PC-3 (cell line): ENCODE measurements at regions not wholly inside any gene's neighbourhood (a gene's known extent, or its start where the extent isn't known, plus 50 kb on each side); places are given as distances from the start of the nearest gene placed in this dataset.
"Not testable (repeated sequence)": the region's sequence is repeated elsewhere in the genome, so short reads cannot be mapped to it uniquely, and the experiment has no call there.

Experiments
- ATAC-seq: fragments of 200-7000 bp; cut with Tn5 transposase; 2 replicates; pipeline ENCODE4 v1.9.1; 2020; ENCODE audit warnings: mild to moderate bottlenecking, moderate library complexity
- BruUV-seq: library from RNA; stranded (reverse); fragments of 400-500 nt; replicated peaks from 2 replicates; lab custom pipeline; 2021; lab: Mats Ljungman, UMichigan
- CTCF ChIA-PET: fragments of 300-600 bp; sonication (Branson Sonifier 250); formaldehyde crosslinking; loops from one replicate; lab custom pipeline; 2022; ENCODE audit warnings: antibody characterized with exemption; lab: Charles Lee
- POLR2A ChIA-PET: fragments of 300-600 bp; sonication (Branson Sonifier 250); formaldehyde crosslinking; loops from one replicate; lab custom pipeline; 2022; ENCODE audit warnings: antibody characterized with exemption; ENCODE audit not compliant: unreplicated experiment; lab: Charles Lee
- DNase-seq: peaks from one replicate; pipeline ENCODE4 v3.0.0-alpha.2; 2015
- H2AFZ ChIP-seq: fragments of 300-600 bp; sonication (generic); 2 replicates; pipeline ENCODE4 v1.6.0; 2016; ENCODE audit warnings: antibody characterized with exemption, low read length
- H3F3A ChIP-seq: fragments of 300-600 bp; sonication (generic); one replicate; pipeline ENCODE4 v1.6.0; 2017; ENCODE audit warnings: antibody characterized with exemption, low read length, control low read depth, mild to moderate bottlenecking; ENCODE audit not compliant: unreplicated experiment
- H3K27ac ChIP-seq: fragments of 300-600 bp; sonication (generic); 2 replicates; pipeline ENCODE4 v1.5.1; 2016; ENCODE audit warnings: mild to moderate bottlenecking, low read length
- H3K27me3 ChIP-seq: fragments of 300-600 bp; sonication (generic); 2 replicates; pipeline ENCODE4 v1.6.1; 2016; ENCODE audit warnings: low read length, mixed read lengths
- H3K36me3 ChIP-seq: fragments of 300-600 bp; sonication (generic); 2 replicates; pipeline ENCODE4 v1.6.1; 2016; ENCODE audit warnings: low read depth, mixed run types, low read length, mixed read lengths
- H3K4me1 ChIP-seq: fragments of 300-600 bp; sonication (generic); 2 replicates; pipeline ENCODE4 v1.5.1; 2016; ENCODE audit warnings: low read length; ENCODE audit not compliant: insufficient read depth
- H3K4me2 ChIP-seq: fragments of 300-600 bp; sonication (generic); 2 replicates; pipeline ENCODE4 v1.6.0; 2016; ENCODE audit warnings: low read length
- H3K4me3 ChIP-seq: fragments of 300-600 bp; sonication (generic); 2 replicates; pipeline ENCODE4 v1.5.1; 2016; ENCODE audit warnings: mild to moderate bottlenecking, low read length, mixed read lengths
- H3K79me2 ChIP-seq: fragments of 300-600 bp; sonication (generic); 2 replicates; pipeline ENCODE4 v1.6.1; 2017; ENCODE audit warnings: low read length, mixed read lengths
- H3K9ac ChIP-seq: fragments of 300-600 bp; sonication (generic); 2 replicates; pipeline ENCODE4 v1.6.0; 2016; ENCODE audit warnings: mild to moderate bottlenecking, low read length
- H3K9me2 ChIP-seq: fragments of 300-600 bp; sonication (generic); replicated peaks from 2 replicates; pipeline ENCODE4 v1.6.1; 2016; ENCODE audit warnings: mixed run types, low read length, mixed read lengths
- H3K9me3 ChIP-seq: fragments of 300-600 bp; sonication (generic); 2 replicates; pipeline ENCODE4 v1.6.1; 2016; ENCODE audit warnings: low read length, mixed read lengths
- H4K20me1 ChIP-seq: fragments of 300-600 bp; sonication (generic); 2 replicates; pipeline ENCODE4 v1.6.1; 2016; ENCODE audit warnings: low read length, mixed read lengths
- CTCF ChIP-seq: fragments of 300-600 bp; sonication (generic); conservative IDR thresholded peaks from 2 replicates; pipeline ENCODE4 v1.5.1; 2017; ENCODE audit warnings: antibody characterized with exemption, low read depth, mild to moderate bottlenecking, low read length
- EZH2 ChIP-seq: fragments of 300-600 bp; sonication (generic); IDR thresholded peaks from one replicate; pipeline ENCODE4 v1.6.1; 2017; ENCODE audit warnings: antibody characterized with exemption, mild to moderate bottlenecking, low read length; ENCODE audit not compliant: unreplicated experiment
- EZH2phosphoT487 ChIP-seq: fragments of 300-600 bp; sonication (generic); IDR thresholded peaks from 2 replicates; pipeline ENCODE4 v1.6.1; 2018; ENCODE audit warnings: mild to moderate bottlenecking, antibody characterized with exemption, low read length, borderline replicate concordance
- intact Hi-C: fragments of 100-400 bp; cut with micrococcal nuclease; formaldehyde crosslinking; loops from 2 replicates; pipeline ENCODE4 v1.9.0; 2023

GRCh38 chr1:101410048-101410878 is 173.4 kb downstream of the S1PR1 start:
- Histone ChIP-seq H3K9me2 (no peaks in the 10 kb centered on the region), H3F3A (no peaks in the 10 kb centered on the region), H3K4me3 (no peak overlapping the region), H3K27ac (no peak overlapping the region), H3K36me3 (no peaks in the 10 kb centered on the region), H3K9ac (no peak overlapping the region), H3K4me2 (no peak overlapping the region), H3K9me3 (no peaks in the 10 kb centered on the region), H4K20me1 (no peaks in the 10 kb centered on the region), H3K27me3 (peaks cover 25% of the 10 kb centered on the region), H3K4me1 (no peaks in the 10 kb centered on the region), H2AFZ (no peak overlapping the region), H3K79me2 (no peaks in the 10 kb centered on the region)
- TF ChIP-seq CTCF (no peak), EZH2 (no peak), EZH2phosphoT487 (no peak)
- CTCF ChIA-PET = no interaction called here
- intact Hi-C loops = no loop called here
- BruUV-seq = no TSS peak
- ATAC-seq (no peak), DNase-seq (no peak)
- POLR2A ChIA-PET = no interaction called here

- no peaks in the 10 kb centered on the region for H3K36me3 ChIP-seq
- H3K4me2 ChIP-seq = no peak overlapping the region
- H3K4me3 ChIP-seq = no peak overlapping the region
- ChIA-PET POLR2A (no interaction called here), CTCF (no interaction called here)
- ATAC-seq (no peak), DNase-seq (no peak)
- no peak overlapping the region for H3K27ac ChIP-seq
- H2AFZ ChIP-seq = no peak overlapping the region
- BruUV-seq = no TSS peak
- intact Hi-C loops = no loop called here
- H3K9ac ChIP-seq = no peak overlapping the region
- no peaks in the 10 kb centered on the region for H3K9me3 ChIP-seq
- no peaks in the 10 kb centered on the region for H3K79me2 ChIP-seq
- H3K4me1 ChIP-seq = no peaks in the 10 kb centered on the region
- H3F3A ChIP-seq = no peaks in the 10 kb centered on the region
- H4K20me1 ChIP-seq = no peaks in the 10 kb centered on the region
- H3K9me2 ChIP-seq = no peaks in the 10 kb centered on the region
- H3K27me3 ChIP-seq = peaks cover 33% of the 10 kb centered on the region
- no peak for TF ChIP-seq CTCF
- TF ChIP-seq EZH2phosphoT487 = no peak
- no peak for TF ChIP-seq EZH2
Measured at GRCh38 chr1:101420406-101420805, 183.6 kb downstream of the S1PR1 start.

GRCh38 chr1:101428083-101428482 is 191.3 kb downstream of the S1PR1 start:
- DNase-seq, H3K9me3 ChIP-seq, H3K79me2 ChIP-seq, H3K9me2 ChIP-seq, H3K4me1 ChIP-seq, BruUV-seq, CTCF ChIA-PET, H2AFZ ChIP-seq, H3F3A ChIP-seq, H3K27ac ChIP-seq, intact Hi-C loops, H3K4me3 ChIP-seq, H3K36me3 ChIP-seq, H3K9ac ChIP-seq, ATAC-seq, H3K4me2 ChIP-seq, H4K20me1 ChIP-seq: not testable (repeated sequence)
- POLR2A ChIA-PET = interaction anchor here (0.6 kb wide), 1 partner anchor 14 kb away, joined by 3 read pairs; no protein-coding TSS in a partner anchor
- H3K27me3 ChIP-seq = peaks cover 25% of the 10 kb centered on the region; the same call in 1 of the 2 replicates
